GM23338 (cell line): ENCODE measurements at regions not wholly inside any gene's neighbourhood (a gene's known extent, or its start where the extent isn't known, plus 50 kb on each side); places are given as distances from the start of the nearest gene placed in this dataset.
"Not testable (repeated sequence)": the region's sequence is repeated elsewhere in the genome, so short reads cannot be mapped to it uniquely, and the experiment has no call there.

Experiments used
- CREB1 ChIP-seq: fragments of 250-450 bp; sonication (Bioruptor Pico); IDR thresholded peaks from 2 replicates; pipeline ENCODE4 v1.5.0; 2020; ENCODE audit warnings: low read depth, mild to moderate bottlenecking, moderate library complexity
- EZH2 ChIP-seq: fragments of 200-600 bp; sonication (generic); IDR thresholded peaks from one replicate; pipeline ENCODE4 v1.8.0; 2017; ENCODE audit warnings: antibody characterized with exemption, mild to moderate bottlenecking, low read depth; ENCODE audit not compliant: unreplicated experiment
- EZH2phosphoT487 ChIP-seq: fragments of 200-600 bp; sonication (generic); IDR thresholded peaks from one replicate; pipeline ENCODE4 v1.8.1; 2018; ENCODE audit warnings: antibody characterized with exemption; ENCODE audit not compliant: unreplicated experiment
- ZNF331 ChIP-seq: fragments of 250-450 bp; sonication (Bioruptor Pico); IDR thresholded peaks from 2 replicates; pipeline ENCODE4 v1.5.0; 2020; ENCODE audit warnings: low read depth, mild to moderate bottlenecking, moderate library complexity
- TF ChIP-seq, protein P1 (sequence below), 2 experiments: fragments of 200-600 bp in 1 of 2; sonication (generic) in 1 of 2; conservative IDR thresholded peaks; 2 replicates each; pipeline versions ENCODE4 v1.5.1 to v1.6.1; 2016 to 2017; ENCODE audit warnings: antibody characterized with exemption in 2 of 2, low read depth in 2 of 2, mild to moderate bottlenecking in 2 of 2, moderate library complexity in 1 of 2

DNA sequence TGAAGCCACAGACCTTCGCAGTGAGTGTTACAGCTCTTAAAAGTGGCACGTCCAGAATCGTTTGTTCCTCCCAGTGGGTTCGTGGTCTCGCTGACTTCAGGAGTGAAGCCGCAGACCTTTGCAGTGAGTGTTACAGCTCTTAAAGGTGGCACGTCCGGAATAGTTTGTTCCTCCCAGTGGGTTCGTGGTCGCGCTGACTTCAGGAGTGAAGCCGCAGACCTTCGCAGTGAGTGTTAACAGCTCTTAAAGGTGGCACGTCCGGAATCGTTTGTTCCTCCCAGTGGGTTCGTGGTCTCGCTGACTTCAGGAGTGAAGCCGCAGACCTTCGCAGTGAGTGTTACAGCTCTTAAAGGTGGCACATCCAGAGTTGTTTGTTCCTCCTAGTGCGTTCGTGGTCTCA is 91.1 kb downstream of the EBLN2 start:
- TF ChIP-seq EZH2; EZH2phosphoT487; CREB1 (CRISPR knock-in tag); ZNF331 (CRISPR knock-in tag): not testable (repeated sequence)
- TF ChIP-seq, protein P1, sequence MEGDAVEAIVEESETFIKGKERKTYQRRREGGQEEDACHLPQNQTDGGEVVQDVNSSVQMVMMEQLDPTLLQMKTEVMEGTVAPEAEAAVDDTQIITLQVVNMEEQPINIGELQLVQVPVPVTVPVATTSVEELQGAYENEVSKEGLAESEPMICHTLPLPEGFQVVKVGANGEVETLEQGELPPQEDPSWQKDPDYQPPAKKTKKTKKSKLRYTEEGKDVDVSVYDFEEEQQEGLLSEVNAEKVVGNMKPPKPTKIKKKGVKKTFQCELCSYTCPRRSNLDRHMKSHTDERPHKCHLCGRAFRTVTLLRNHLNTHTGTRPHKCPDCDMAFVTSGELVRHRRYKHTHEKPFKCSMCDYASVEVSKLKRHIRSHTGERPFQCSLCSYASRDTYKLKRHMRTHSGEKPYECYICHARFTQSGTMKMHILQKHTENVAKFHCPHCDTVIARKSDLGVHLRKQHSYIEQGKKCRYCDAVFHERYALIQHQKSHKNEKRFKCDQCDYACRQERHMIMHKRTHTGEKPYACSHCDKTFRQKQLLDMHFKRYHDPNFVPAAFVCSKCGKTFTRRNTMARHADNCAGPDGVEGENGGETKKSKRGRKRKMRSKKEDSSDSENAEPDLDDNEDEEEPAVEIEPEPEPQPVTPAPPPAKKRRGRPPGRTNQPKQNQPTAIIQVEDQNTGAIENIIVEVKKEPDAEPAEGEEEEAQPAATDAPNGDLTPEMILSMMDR (conservative IDR thresholded peaks at IDR 0.05; ENCODE audit: low read depth in 2 of 2): not testable (repeated sequence)
